ENCODE measurements at regions not wholly inside any gene's neighbourhood (a gene's known extent, or its start where the extent isn't known, plus 50 kb on each side); places are given as distances from the start of the nearest gene placed in this dataset.

DNA sequence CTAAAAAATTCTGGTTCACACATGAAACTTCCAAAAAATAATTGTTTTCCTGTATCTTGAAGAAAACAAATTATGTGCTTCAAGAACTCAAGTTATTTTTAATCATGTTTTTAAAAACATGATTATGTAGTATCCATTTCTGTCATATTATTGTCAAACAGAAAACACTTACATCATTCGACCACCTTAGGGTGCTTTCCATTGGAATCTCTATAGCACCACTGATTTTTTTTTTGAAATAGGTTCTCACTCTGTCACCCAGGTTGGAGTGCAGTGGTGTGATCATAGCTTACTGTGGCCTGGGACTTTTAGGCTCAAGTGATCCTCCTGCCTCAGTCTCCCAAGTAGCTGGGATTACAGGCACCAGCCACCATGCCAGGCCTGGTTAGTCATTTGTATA is 457.3 kb downstream of the SI start:
- POLR2A ChIA-PET, result no interaction called here
- CTCF ChIA-PET, result interaction anchor here (0.7 kb wide), 2 partner anchors 21 to 23 kb away, joined by 3 read pairs; no protein-coding TSS in a partner anchor

More for the DNA sequence above, 457.3 kb downstream of the SI start:
- Histone ChIP-seq H3K9me3 (ENCODE audit: control insufficient read depth, insufficient read depth, low read depth, low read length) (no peaks in the 10 kb centered on the region), H3K27ac (ENCODE audit: extremely low read depth, low read depth, low read length) (no peak overlapping the region), H3K4me3 (ENCODE audit: low read depth, low read length) (no peak overlapping the region), H3K4me1 (ENCODE audit: control insufficient read depth, insufficient read depth, low read length) (no peaks in the 10 kb centered on the region), H3K36me3 (ENCODE audit: control insufficient read depth in 2 of 2, insufficient read depth in 1 of 2, low read length in 2 of 2) (no peaks in the 10 kb centered on the region)
- TF ChIP-seq ZBTB48 (tag by site-specific recombination; IDR thresholded peaks at IDR 0.05) (no peak), ZNF558 (tag by site-specific recombination; IDR thresholded peaks at IDR 0.05) (no peak), ZNF174 (tag by site-specific recombination; IDR thresholded peaks at IDR 0.05) (no peak), ZNF2 (tag by site-specific recombination; IDR thresholded peaks at IDR 0.05) (no peak), ZNF169 (tag by site-specific recombination; IDR thresholded peaks at IDR 0.05) (no peak), ZNF623 (tag by site-specific recombination; IDR thresholded peaks at IDR 0.05) (no peak), ZBTB1 (tag by site-specific recombination; IDR thresholded peaks at IDR 0.05) (no peak), ZNF670 (tag by site-specific recombination; IDR thresholded peaks at IDR 0.05; ENCODE audit: low read depth) (no peak), ZNF423 (tag by site-specific recombination; IDR thresholded peaks at IDR 0.05) (no peak), ZNF202 (tag by site-specific recombination; IDR thresholded peaks at IDR 0.05; ENCODE audit: borderline replicate concordance) (no peak), ZNF223 (tag by site-specific recombination; IDR thresholded peaks at IDR 0.05) (no peak), ZNF555 (tag by site-specific recombination; conservative IDR thresholded peaks at IDR 0.05) (no peak), MEIS1 (CRISPR knock-in tag; IDR thresholded peaks at IDR 0.05; ENCODE audit: borderline replicate concordance) (no peak), ZNF138 (tag by site-specific recombination; IDR thresholded peaks at IDR 0.05; ENCODE audit: borderline replicate concordance) (no peak)
- TF ChIP-seq, protein P1, sequence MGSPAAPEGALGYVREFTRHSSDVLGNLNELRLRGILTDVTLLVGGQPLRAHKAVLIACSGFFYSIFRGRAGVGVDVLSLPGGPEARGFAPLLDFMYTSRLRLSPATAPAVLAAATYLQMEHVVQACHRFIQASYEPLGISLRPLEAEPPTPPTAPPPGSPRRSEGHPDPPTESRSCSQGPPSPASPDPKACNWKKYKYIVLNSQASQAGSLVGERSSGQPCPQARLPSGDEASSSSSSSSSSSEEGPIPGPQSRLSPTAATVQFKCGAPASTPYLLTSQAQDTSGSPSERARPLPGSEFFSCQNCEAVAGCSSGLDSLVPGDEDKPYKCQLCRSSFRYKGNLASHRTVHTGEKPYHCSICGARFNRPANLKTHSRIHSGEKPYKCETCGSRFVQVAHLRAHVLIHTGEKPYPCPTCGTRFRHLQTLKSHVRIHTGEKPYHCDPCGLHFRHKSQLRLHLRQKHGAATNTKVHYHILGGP (tag by site-specific recombination; IDR thresholded peaks at IDR 0.05), result no peak
- TF ChIP-seq, protein P2, sequence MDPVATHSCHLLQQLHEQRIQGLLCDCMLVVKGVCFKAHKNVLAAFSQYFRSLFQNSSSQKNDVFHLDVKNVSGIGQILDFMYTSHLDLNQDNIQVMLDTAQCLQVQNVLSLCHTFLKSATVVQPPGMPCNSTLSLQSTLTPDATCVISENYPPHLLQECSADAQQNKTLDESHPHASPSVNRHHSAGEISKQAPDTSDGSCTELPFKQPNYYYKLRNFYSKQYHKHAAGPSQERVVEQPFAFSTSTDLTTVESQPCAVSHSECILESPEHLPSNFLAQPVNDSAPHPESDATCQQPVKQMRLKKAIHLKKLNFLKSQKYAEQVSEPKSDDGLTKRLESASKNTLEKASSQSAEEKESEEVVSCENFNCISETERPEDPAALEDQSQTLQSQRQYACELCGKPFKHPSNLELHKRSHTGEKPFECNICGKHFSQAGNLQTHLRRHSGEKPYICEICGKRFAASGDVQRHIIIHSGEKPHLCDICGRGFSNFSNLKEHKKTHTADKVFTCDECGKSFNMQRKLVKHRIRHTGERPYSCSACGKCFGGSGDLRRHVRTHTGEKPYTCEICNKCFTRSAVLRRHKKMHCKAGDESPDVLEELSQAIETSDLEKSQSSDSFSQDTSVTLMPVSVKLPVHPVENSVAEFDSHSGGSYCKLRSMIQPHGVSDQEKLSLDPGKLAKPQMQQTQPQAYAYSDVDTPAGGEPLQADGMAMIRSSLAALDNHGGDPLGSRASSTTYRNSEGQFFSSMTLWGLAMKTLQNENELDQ (tag by site-specific recombination; IDR thresholded peaks at IDR 0.05; ENCODE audit: low read depth), result no peak
- TF ChIP-seq, protein P3, sequence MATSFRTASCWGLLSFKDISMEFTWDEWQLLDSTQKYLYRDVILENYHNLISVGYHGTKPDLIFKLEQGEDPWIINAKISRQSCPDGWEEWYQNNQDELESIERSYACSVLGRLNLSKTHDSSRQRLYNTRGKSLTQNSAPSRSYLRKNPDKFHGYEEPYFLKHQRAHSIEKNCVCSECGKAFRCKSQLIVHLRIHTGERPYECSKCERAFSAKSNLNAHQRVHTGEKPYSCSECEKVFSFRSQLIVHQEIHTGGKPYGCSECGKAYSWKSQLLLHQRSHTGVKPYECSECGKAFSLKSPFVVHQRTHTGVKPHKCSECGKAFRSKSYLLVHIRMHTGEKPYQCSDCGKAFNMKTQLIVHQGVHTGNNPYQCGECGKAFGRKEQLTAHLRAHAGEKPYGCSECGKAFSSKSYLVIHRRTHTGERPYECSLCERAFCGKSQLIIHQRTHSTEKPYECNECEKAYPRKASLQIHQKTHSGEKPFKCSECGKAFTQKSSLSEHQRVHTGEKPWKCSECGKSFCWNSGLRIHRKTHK (tag by site-specific recombination; IDR thresholded peaks at IDR 0.05), result no peak
- TF ChIP-seq, protein P4, sequence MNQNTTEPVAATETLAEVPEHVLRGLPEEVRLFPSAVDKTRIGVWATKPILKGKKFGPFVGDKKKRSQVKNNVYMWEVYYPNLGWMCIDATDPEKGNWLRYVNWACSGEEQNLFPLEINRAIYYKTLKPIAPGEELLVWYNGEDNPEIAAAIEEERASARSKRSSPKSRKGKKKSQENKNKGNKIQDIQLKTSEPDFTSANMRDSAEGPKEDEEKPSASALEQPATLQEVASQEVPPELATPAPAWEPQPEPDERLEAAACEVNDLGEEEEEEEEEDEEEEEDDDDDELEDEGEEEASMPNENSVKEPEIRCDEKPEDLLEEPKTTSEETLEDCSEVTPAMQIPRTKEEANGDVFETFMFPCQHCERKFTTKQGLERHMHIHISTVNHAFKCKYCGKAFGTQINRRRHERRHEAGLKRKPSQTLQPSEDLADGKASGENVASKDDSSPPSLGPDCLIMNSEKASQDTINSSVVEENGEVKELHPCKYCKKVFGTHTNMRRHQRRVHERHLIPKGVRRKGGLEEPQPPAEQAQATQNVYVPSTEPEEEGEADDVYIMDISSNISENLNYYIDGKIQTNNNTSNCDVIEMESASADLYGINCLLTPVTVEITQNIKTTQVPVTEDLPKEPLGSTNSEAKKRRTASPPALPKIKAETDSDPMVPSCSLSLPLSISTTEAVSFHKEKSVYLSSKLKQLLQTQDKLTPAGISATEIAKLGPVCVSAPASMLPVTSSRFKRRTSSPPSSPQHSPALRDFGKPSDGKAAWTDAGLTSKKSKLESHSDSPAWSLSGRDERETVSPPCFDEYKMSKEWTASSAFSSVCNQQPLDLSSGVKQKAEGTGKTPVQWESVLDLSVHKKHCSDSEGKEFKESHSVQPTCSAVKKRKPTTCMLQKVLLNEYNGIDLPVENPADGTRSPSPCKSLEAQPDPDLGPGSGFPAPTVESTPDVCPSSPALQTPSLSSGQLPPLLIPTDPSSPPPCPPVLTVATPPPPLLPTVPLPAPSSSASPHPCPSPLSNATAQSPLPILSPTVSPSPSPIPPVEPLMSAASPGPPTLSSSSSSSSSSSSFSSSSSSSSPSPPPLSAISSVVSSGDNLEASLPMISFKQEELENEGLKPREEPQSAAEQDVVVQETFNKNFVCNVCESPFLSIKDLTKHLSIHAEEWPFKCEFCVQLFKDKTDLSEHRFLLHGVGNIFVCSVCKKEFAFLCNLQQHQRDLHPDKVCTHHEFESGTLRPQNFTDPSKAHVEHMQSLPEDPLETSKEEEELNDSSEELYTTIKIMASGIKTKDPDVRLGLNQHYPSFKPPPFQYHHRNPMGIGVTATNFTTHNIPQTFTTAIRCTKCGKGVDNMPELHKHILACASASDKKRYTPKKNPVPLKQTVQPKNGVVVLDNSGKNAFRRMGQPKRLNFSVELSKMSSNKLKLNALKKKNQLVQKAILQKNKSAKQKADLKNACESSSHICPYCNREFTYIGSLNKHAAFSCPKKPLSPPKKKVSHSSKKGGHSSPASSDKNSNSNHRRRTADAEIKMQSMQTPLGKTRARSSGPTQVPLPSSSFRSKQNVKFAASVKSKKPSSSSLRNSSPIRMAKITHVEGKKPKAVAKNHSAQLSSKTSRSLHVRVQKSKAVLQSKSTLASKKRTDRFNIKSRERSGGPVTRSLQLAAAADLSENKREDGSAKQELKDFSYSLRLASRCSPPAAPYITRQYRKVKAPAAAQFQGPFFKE (tag by site-specific recombination; IDR thresholded peaks at IDR 0.05; ENCODE audit: borderline replicate concordance), result no peak
- TF ChIP-seq, protein P5, sequence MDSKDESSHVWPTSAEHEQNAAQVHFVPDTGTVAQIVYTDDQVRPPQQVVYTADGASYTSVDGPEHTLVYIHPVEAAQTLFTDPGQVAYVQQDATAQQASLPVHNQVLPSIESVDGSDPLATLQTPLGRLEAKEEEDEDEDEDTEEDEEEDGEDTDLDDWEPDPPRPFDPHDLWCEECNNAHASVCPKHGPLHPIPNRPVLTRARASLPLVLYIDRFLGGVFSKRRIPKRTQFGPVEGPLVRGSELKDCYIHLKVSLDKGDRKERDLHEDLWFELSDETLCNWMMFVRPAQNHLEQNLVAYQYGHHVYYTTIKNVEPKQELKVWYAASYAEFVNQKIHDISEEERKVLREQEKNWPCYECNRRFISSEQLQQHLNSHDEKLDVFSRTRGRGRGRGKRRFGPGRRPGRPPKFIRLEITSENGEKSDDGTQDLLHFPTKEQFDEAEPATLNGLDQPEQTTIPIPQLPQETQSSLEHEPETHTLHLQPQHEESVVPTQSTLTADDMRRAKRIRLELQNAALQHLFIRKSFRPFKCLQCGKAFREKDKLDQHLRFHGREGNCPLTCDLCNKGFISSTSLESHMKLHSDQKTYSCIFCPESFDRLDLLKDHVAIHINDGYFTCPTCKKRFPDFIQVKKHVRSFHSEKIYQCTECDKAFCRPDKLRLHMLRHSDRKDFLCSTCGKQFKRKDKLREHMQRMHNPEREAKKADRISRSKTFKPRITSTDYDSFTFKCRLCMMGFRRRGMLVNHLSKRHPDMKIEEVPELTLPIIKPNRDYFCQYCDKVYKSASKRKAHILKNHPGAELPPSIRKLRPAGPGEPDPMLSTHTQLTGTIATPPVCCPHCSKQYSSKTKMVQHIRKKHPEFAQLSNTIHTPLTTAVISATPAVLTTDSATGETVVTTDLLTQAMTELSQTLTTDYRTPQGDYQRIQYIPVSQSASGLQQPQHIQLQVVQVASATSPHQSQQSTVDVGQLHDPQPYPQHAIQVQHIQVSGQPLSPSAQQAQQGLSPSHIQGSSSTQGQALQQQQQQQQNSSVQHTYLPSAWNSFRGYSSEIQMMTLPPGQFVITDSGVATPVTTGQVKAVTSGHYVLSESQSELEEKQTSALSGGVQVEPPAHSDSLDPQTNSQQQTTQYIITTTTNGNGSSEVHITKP (tag by site-specific recombination; IDR thresholded peaks at IDR 0.05), result no peak
- TF ChIP-seq, protein P6, sequence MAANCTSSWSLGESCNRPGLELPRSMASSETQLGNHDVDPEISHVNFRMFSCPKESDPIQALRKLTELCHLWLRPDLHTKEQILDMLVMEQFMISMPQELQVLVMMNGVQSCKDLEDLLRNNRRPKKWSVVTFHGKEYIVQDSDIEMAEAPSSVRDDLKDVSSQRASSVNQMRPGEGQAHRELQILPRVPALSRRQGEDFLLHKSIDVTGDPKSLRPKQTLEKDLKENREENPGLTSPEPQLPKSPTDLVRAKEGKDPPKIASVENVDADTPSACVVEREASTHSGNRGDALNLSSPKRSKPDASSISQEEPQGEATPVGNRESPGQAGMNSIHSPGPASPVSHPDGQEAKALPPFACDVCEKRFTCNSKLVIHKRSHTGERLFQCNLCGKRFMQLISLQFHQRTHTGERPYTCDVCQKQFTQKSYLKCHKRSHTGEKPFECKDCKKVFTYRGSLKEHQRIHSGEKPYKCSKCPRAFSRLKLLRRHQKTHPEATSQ (tag by site-specific recombination; IDR thresholded peaks at IDR 0.05), result no peak

Measured in HEK293 (cell line).